ENCODE measurements at regions not wholly inside any gene's neighbourhood (a gene's known extent, or its start where the extent isn't known, plus 50 kb on each side); places are given as distances from the start of the nearest gene placed in this dataset.
"Not testable (repeated sequence)": the region's sequence is repeated elsewhere in the genome, so short reads cannot be mapped to it uniquely, and the experiment has no call there.

DNA sequence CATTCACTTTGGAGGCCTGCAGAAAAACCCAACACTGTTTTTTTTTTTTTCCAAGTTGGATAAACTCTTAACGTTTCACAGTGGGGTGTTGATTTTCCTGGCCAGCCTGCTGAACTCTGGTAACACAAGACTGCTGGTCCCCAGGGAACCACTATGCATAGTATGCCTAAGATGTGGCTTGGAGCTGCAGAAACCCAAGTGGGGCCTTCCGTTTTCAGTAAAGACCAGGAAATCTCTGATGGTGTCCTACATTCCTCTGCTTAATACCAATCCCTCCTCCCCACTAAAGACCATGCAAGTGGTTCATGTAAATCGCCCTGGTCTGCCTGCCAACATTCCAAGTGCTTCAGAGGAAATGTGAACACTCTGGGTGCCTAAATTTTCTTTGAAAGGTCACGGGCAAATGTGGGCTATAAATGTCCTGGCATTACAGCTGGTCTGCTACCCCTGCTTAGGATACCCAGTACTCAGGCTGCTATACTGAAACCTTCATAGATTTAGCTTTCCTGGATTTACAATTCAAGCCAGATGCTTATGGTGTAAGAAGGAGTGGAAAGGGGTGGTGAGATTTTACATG lies 615.4 kb downstream of the MAFB start:
- Mint-ChIP-seq H3K9me3 (peaks cover 2% of the 10 kb centered on the region), H3K4me1 (ENCODE audit: low read depth in 2 of 2) (no peaks in the 10 kb centered on the region), H3K36me3 (no peaks in the 10 kb centered on the region), H3K4me3 (no peak overlapping the region), H3K27ac (no peak overlapping the region), H3K27me3 (no peaks in the 10 kb centered on the region)
- ATAC-seq = no peak
- no peak for DNase-seq (ENCODE audit: low spot score)

DNA sequence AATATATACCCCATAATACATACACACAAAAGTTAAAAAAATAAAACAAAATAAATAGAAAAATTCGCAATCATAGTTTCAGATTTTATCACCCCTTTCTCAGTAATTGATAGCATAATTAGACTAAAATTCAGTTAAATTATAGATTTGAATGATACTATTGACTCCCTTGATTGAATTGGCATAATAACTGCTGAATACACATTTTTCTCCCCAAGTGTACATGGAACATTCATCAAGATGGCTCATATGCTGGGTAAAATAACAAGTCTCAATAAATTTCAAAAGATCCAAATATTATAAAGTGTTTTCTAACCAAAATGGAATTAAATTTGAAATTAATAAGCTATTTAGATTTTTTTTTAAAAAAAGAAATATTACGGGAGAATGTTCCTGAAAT lies 616.1 kb downstream of the MAFB start:
- DNase-seq (ENCODE audit: low spot score) = no peak
- H3K27ac Mint-ChIP-seq = no peak overlapping the region
- H3K36me3 Mint-ChIP-seq = peaks cover 3% of the 10 kb centered on the region
- no peak overlapping the region for H3K4me3 Mint-ChIP-seq
- H3K4me1 Mint-ChIP-seq (ENCODE audit: low read depth in 2 of 2) = no peaks in the 10 kb centered on the region
- peaks cover 5% of the 10 kb centered on the region for H3K9me3 Mint-ChIP-seq
- ATAC-seq = no peak
- H3K27me3 Mint-ChIP-seq = no peaks in the 10 kb centered on the region

DNA sequence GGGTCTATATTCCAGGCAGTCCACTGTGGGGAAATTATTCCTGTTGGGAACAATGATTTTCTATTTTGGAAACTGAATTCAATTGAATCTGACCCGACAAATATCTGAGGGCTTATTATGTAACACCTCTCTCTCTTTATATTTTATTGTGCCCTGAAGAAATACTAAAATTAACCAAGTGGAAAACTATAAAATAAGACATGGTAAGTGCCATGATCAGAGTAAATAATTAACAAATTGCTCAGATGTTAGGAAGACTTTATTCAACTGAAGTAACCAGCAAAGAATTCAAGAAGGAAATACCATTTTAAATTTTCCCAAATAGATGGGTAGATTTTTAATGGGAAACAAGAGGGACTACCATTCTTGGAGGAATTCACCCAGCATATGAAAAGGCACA lies 632.9 kb downstream of the MAFB start:
- Mint-ChIP-seq H3K27me3 (peaks cover 0 to 5% of the 10 kb centered on the region in 2 donors), H3K9me3 (peaks cover 11% of the 10 kb centered on the region), H3K4me1 (ENCODE audit: low read depth in 2 of 2) (no peaks in the 10 kb centered on the region), H3K36me3 (no peaks in the 10 kb centered on the region), H3K4me3 (no peak overlapping the region), H3K27ac (no peak overlapping the region)
- ATAC-seq = no peak
- no peak for DNase-seq (ENCODE audit: low spot score)

DNA sequence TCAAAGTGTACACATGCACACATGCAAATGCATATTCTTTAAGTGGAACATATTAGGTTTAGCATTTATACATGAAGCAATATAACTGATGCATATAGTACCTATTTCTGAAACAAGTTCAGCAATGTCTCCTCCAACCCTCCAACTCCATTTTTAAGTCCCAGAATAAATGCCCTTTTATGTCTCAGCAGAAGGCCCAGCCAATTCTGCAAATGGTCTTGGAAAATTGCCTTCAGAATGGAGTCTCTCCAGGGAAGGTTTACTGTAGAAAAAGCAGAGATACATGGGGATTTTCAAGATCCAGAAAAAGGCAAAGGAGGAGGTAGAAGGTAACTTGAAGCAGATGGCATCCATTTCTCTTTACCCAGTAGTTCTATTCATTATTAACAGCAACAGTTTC lies 633.3 kb downstream of the MAFB start:
- H3K36me3 Mint-ChIP-seq = no peaks in the 10 kb centered on the region
- peaks cover 0 to 5% of the 10 kb centered on the region in 2 donors for H3K27me3 Mint-ChIP-seq
- H3K27ac Mint-ChIP-seq = no peak overlapping the region
- no peak overlapping the region for H3K4me3 Mint-ChIP-seq
- H3K9me3 Mint-ChIP-seq = peaks cover 11% of the 10 kb centered on the region
- DNase-seq (ENCODE audit: low spot score) (no peak), ATAC-seq (no peak)
- H3K4me1 Mint-ChIP-seq (ENCODE audit: low read depth in 2 of 2) = no peaks in the 10 kb centered on the region

GRCh38 chr20:40054311-40054710 lies 634.7 kb downstream of the MAFB start:
- ATAC-seq = no peak

GRCh38 chr20:40050596-40050995 lies 638.4 kb downstream of the MAFB start:
- ATAC-seq = no peak
- peaks cover 0 to 4% of the 10 kb centered on the region in 2 donors for H3K27me3 Mint-ChIP-seq
- H3K4me3 Mint-ChIP-seq = no peak overlapping the region

More at GRCh38 chr20:40054311-40054710, 634.7 kb downstream of the MAFB start:
- DNase-seq (ENCODE audit: low spot score) = no peak
- Mint-ChIP-seq H3K27ac (no peak overlapping the region), H3K36me3 (no peaks in the 10 kb centered on the region), H3K4me1 (ENCODE audit: low read depth in 2 of 2) (no peaks in the 10 kb centered on the region), H3K27me3 (peaks cover 0 to 5% of the 10 kb centered on the region in 2 donors), H3K4me3 (no peak overlapping the region), H3K9me3 (peaks cover 5% of the 10 kb centered on the region)

DNA sequence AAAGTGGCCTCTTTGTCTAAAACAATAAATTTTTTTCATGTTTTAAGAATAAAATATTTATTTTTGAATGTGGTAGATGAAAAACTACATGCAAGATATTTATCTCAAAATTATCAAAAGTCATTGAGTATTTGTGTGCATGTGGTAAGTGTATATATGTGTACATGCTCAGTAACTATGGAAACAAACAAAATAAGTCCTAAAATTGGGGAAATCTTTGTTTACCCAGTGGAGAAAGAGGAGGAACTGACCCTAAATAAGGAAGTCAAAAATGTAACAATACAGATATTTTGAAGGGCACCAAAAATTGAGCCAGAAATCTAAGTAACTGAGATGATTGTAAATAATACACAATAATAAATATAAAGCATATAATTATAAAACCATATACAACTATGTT lies 639.2 kb downstream of the MAFB start:
- Mint-ChIP-seq H3K27me3 (peaks cover 0 to 7% of the 10 kb centered on the region in 2 donors), H3K27ac (no peak overlapping the region), H3K4me3 (no peak overlapping the region), H3K36me3 (no peaks in the 10 kb centered on the region), H3K4me1 (ENCODE audit: low read depth in 2 of 2) (no peaks in the 10 kb centered on the region), H3K9me3 (peaks cover 3% of the 10 kb centered on the region)
- ATAC-seq (no peak), DNase-seq (ENCODE audit: low spot score) (no peak)

More at GRCh38 chr20:40050596-40050995, 638.4 kb downstream of the MAFB start:
- DNase-seq (ENCODE audit: low spot score) = no peak
- Mint-ChIP-seq H3K9me3 (peaks cover 3% of the 10 kb centered on the region), H3K27ac (no peak overlapping the region), H3K4me1 (ENCODE audit: low read depth in 2 of 2) (no peaks in the 10 kb centered on the region), H3K36me3 (no peaks in the 10 kb centered on the region)

DNA sequence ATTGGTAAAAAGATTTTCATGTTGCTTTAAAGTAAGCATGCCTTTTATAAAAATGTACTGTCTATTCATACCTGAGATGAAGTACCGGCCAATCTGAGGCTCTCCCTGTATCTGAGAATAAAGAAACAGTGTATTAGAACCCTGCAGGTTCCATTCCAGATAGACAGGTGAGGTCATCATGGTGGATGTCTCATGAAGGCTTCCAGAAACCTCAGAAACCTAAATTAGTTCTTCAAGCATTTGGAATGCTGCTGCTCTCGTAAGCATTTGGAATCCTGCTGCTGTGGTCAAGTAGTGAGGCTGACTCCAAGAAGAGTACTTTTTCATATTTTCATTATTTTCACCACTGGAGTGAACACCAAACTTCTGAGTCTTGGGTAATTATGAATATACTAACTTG lies 642.3 kb downstream of the MAFB start:
- Mint-ChIP-seq H3K27ac (no peak overlapping the region), H3K36me3 (no peaks in the 10 kb centered on the region), H3K4me3 (no peak overlapping the region), H3K9me3 (no peaks in the 10 kb centered on the region), H3K4me1 (ENCODE audit: low read depth in 2 of 2) (no peaks in the 10 kb centered on the region), H3K27me3 (peaks cover 0 to 7% of the 10 kb centered on the region in 2 donors)
- DNase-seq (ENCODE audit: low spot score) = no peak
- no peak for ATAC-seq

DNA sequence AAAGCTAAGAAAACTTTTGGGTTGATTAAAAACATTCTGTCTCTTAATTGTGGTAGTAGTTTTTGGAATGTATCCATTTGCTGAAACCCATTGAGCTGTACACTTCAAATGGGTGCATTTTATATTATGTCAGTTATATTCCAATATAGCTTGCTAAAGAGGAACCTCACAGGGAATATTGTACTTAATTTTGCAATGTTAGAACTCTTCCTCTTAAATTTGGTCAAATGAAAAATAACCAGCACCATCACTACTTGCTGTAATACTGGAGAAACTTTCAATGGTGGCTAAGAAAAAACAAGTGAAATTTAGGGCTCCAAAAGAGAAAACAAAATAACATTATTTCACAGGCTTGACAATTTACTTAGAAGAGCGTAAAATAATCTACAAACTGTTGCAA lies 651.5 kb downstream of the MAFB start:
- Mint-ChIP-seq H3K27me3 (peaks cover 0 to 10% of the 10 kb centered on the region in 2 donors), H3K36me3 (peaks cover 5% of the 10 kb centered on the region), H3K27ac (no peak overlapping the region), H3K4me3 (no peak overlapping the region), H3K4me1 (ENCODE audit: low read depth in 2 of 2) (no peaks in the 10 kb centered on the region), H3K9me3 (peaks cover 12% of the 10 kb centered on the region)
- no peak for ATAC-seq
- DNase-seq (ENCODE audit: low spot score) = no peak

GRCh38 chr20:40029589-40029988 lies 659.4 kb downstream of the MAFB start:
- Mint-ChIP-seq H3K4me1 (ENCODE audit: low read depth in 2 of 2) (peaks cover 0 to 4% of the 10 kb centered on the region in 2 donors), H3K27ac (no peak overlapping the region), H3K9me3 (peaks cover 10% of the 10 kb centered on the region), H3K27me3 (peaks cover 2 to 13% of the 10 kb centered on the region in 2 donors), H3K36me3 (peaks cover 9% of the 10 kb centered on the region), H3K4me3 (no peak overlapping the region)
- ATAC-seq = no peak
- DNase-seq (ENCODE audit: low spot score) = no peak

- Mint-ChIP-seq H3K27me3 (peaks cover 1 to 3% of the 10 kb centered on the region in 2 donors), H3K4me3 (no peak overlapping the region), H3K9me3 (peaks cover 1% of the 10 kb centered on the region), H3K36me3 (no peaks in the 10 kb centered on the region), H3K27ac (no peak overlapping the region), H3K4me1 (ENCODE audit: low read depth in 2 of 2) (no peaks in the 10 kb centered on the region)
- DNase-seq (ENCODE audit: low spot score) (no peak), ATAC-seq (no peak)
Observed at GRCh38 chr20:40019510-40019909, 669.5 kb downstream of the MAFB start.

DNA sequence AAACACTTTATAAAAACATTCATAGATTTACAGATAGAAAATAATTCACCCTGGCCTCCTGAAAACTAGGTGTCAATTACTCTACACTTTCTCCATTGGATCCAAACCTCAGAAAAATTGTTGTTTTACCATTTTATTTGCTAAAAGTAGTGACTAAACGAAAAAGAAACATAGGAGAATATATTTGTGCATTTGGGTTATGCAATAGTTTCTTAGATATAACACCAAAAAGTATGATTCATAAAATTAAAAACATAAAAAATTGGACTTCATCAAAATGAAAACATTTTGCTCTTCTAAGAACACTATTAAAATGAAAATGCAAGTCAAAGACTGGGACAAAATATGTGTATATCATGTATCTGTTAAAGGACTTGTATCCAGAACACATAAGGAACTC lies 671.3 kb downstream of the MAFB start:
- H3K9me3 Mint-ChIP-seq = peaks cover 2% of the 10 kb centered on the region
- H3K27ac Mint-ChIP-seq = no peak overlapping the region
- no peaks in the 10 kb centered on the region for H3K36me3 Mint-ChIP-seq
- DNase-seq (ENCODE audit: low spot score) (no peak), ATAC-seq (no peak)
- no peak overlapping the region for H3K4me3 Mint-ChIP-seq
- no peaks in the 10 kb centered on the region for H3K4me1 Mint-ChIP-seq (ENCODE audit: low read depth in 2 of 2)
- no peaks in the 10 kb centered on the region for H3K27me3 Mint-ChIP-seq

DNA sequence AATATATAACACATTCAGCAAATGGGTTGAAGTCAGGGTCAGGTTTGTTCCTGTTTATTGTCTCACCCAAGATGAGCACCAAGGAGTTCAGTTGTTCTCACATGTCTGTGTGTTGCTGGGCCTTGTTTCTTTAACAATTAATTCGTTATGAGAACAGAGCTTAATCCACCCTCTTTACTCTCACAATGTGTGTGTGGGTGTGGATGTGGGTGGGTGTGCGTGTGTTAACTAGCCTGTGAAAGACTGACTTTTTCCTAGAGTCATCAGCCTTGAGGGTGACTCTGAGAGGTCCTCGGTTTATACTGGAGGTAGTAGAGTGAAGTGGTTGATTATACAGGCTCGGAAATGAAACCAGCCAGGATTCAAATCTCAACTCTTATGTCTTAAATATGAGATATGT lies 672.1 kb downstream of the MAFB start:
- no peaks in the 10 kb centered on the region for H3K27me3 Mint-ChIP-seq
- no peaks in the 10 kb centered on the region for H3K4me1 Mint-ChIP-seq (ENCODE audit: low read depth in 2 of 2)
- peaks cover 4% of the 10 kb centered on the region for H3K9me3 Mint-ChIP-seq
- no peak overlapping the region for H3K4me3 Mint-ChIP-seq
- no peak overlapping the region for H3K27ac Mint-ChIP-seq
- no peaks in the 10 kb centered on the region for H3K36me3 Mint-ChIP-seq
- ATAC-seq (no peak), DNase-seq (ENCODE audit: low spot score) (no peak)

- no peak for DNase-seq (ENCODE audit: low spot score)
- ATAC-seq = no peak
- peaks cover 8% of the 10 kb centered on the region for H3K9me3 Mint-ChIP-seq
- no peaks in the 10 kb centered on the region for H3K36me3 Mint-ChIP-seq
- no peaks in the 10 kb centered on the region for H3K27me3 Mint-ChIP-seq
- no peaks in the 10 kb centered on the region for H3K4me1 Mint-ChIP-seq (ENCODE audit: low read depth in 2 of 2)
- H3K4me3 Mint-ChIP-seq = no peak overlapping the region
- no peak overlapping the region for H3K27ac Mint-ChIP-seq
Observed at GRCh38 chr20:40016392-40016791, 672.6 kb downstream of the MAFB start.

DNA sequence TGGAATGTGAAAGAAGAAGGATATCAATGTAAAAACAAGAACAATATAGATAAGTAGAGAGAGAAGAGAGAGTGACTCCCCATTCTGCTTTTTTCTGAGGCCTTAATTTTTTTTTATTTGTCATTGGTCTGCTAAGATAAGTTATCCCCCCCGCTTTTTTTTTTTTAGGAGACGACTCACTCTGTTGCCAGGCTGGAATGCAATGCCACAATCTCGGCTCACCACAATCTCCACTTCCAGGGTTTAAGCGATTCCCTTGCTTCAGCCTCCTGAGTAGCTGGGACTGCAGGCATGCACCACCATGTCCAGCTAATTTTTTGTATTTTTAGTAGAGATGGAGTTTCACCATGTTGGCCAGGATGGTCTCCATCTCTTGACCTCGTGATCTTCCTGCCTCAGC lies 677.0 kb downstream of the MAFB start:
- H3K4me3 Mint-ChIP-seq; H3K27me3 Mint-ChIP-seq; H3K4me1 Mint-ChIP-seq (ENCODE audit: low read depth in 2 of 2); ATAC-seq; H3K27ac Mint-ChIP-seq; DNase-seq (ENCODE audit: low spot score); H3K36me3 Mint-ChIP-seq: not testable (repeated sequence)
- H3K9me3 Mint-ChIP-seq = peaks cover 10% of the 10 kb centered on the region

Measured in natural killer cell treated with Interleukin-12 subunit alpha and Interleukin-12 subunit beta and Interleukin-15 and Interleukin-18, amount 100 ng/mL, for 72 hours (primary cell).